Lower leg skin (tissue), 3 donors: ENCODE measurements at regions not wholly inside any gene's neighbourhood (a gene's known extent, or its start where the extent isn't known, plus 50 kb on each side); places are given as distances from the start of the nearest gene placed in this dataset.

ENCODE experiments used
- CTCF ChIP-seq, 3 donors: fragments of 450-650 bp; IDR thresholded peaks; one replicate each; pipeline ENCODE4 v1.5.1; 2016; ENCODE audit warnings: antibody characterized with exemption in 3 of 3, mild to moderate bottlenecking in 3 of 3, moderate library complexity in 2 of 3
- POLR2A ChIP-seq, 2 donors: fragments of 450-650 bp; IDR thresholded peaks; one replicate each; pipeline ENCODE4 v1.6.1; 2016 to 2017; ENCODE audit warnings: antibody characterized with exemption in 2 of 2, mild to moderate bottlenecking in 1 of 2, moderate library complexity in 1 of 2

DNA sequence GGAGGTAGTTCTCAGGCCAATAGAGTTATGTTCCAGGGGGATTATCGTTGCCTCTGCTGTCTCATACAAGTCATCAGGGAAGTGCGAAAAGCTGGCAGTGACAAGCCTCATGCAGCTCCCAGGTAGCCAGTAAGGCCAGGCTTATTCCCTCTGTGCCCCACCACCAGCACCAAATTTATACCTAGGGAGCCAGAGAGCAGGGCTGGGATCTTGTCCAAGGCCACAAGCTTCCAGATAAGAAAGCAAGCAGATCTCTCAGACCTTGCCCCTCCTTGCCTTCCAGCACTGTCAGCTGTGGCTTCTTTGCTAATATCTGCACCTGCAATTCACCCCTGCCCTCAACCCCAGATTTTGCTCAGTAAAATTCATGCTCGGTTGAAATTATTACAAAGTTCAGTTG, 206.3 kb upstream of the FAT3 start:
- TF ChIP-seq CTCF (IDR thresholded peaks at IDR 0.05), result no peak
- no peak for TF ChIP-seq POLR2A (IDR thresholded peaks at IDR 0.05)
